ENCODE measurements at regions not wholly inside any gene's neighbourhood (a gene's known extent, or its start where the extent isn't known, plus 50 kb on each side); places are given as distances from the start of the nearest gene placed in this dataset.

- no peaks in the 10 kb centered on the region for H3K27me3 Mint-ChIP-seq (ENCODE audit: low read depth, unreplicated experiment)
- no peak for TF ChIP-seq CTCF (IDR thresholded peaks at IDR 0.05; ENCODE audit: insufficient read depth, low read depth, low read length)
- TF ChIP-seq EZH2 (IDR thresholded peaks at IDR 0.05; ENCODE audit: insufficient read depth, low read length), result no peak
- no peak overlapping the region for H3K27ac Mint-ChIP-seq (ENCODE audit: unreplicated experiment)
- peaks cover 2% of the 10 kb centered on the region for H3K4me1 Mint-ChIP-seq (ENCODE audit: low read depth, unreplicated experiment)
- Histone ChIP-seq H3K27me3 (ENCODE audit: insufficient read depth, low read length) (no peaks in the 10 kb centered on the region), H3K4me2 (ENCODE audit: low read length) (no peak overlapping the region), H3K9me3 (ENCODE audit: insufficient read depth, low read depth, low read length) (no peaks in the 10 kb centered on the region), H4K20me1 (ENCODE audit: insufficient read depth, low read length) (no peaks in the 10 kb centered on the region), H3K27ac (ENCODE audit: low read depth, low read length) (no peak overlapping the region), H3K4me1 (ENCODE audit: insufficient read depth, low read length) (peaks cover 10% of the 10 kb centered on the region), H3K4me3 (ENCODE audit: insufficient read depth, low read depth, low read length) (no peak overlapping the region), H3K9ac (ENCODE audit: low read length) (no peak overlapping the region), H3K36me3 (ENCODE audit: insufficient read depth, low read length) (no peaks in the 10 kb centered on the region), H2AFZ (ENCODE audit: low read depth, low read length) (no peak overlapping the region), H3K79me2 (ENCODE audit: insufficient read depth, low read length) (no peaks in the 10 kb centered on the region)
- FAIRE-seq (no peak), DNase-seq (ENCODE audit: low read depth) (no peak)
- no peaks in the 10 kb centered on the region for H3K36me3 Mint-ChIP-seq (ENCODE audit: low read depth, unreplicated experiment)
- no peak overlapping the region for H3K4me3 Mint-ChIP-seq (ENCODE audit: unreplicated experiment)
- peaks cover 1% of the 10 kb centered on the region for H3K9me3 Mint-ChIP-seq (ENCODE audit: unreplicated experiment)
Measured at GRCh38 chr1:199399996-199400724, 627.4 kb upstream of the NR5A2 start.

- TF ChIP-seq EZH2 (IDR thresholded peaks at IDR 0.05; ENCODE audit: insufficient read depth, low read length), result no peak
- no peak for TF ChIP-seq CTCF (IDR thresholded peaks at IDR 0.05; ENCODE audit: insufficient read depth, low read depth, low read length)
- H3K4me1 Mint-ChIP-seq (ENCODE audit: low read depth, unreplicated experiment), result peaks cover 2% of the 10 kb centered on the region
- H3K36me3 Mint-ChIP-seq (ENCODE audit: low read depth, unreplicated experiment), result no peaks in the 10 kb centered on the region
- no peak overlapping the region for H3K4me3 Mint-ChIP-seq (ENCODE audit: unreplicated experiment)
- Histone ChIP-seq H3K79me2 (ENCODE audit: insufficient read depth, low read length) (no peaks in the 10 kb centered on the region), H3K9me3 (ENCODE audit: insufficient read depth, low read depth, low read length) (no peaks in the 10 kb centered on the region), H3K27ac (ENCODE audit: low read depth, low read length) (peak overlapping the region; percentile 52), H3K9ac (ENCODE audit: low read length) (no peak overlapping the region), H3K4me2 (ENCODE audit: low read length) (peak overlapping the region; percentile 27), H2AFZ (ENCODE audit: low read depth, low read length) (no peak overlapping the region), H3K4me3 (ENCODE audit: insufficient read depth, low read depth, low read length) (no peak overlapping the region), H3K27me3 (ENCODE audit: insufficient read depth, low read length) (no peaks in the 10 kb centered on the region), H3K36me3 (ENCODE audit: insufficient read depth, low read length) (no peaks in the 10 kb centered on the region), H4K20me1 (ENCODE audit: insufficient read depth, low read length) (no peaks in the 10 kb centered on the region), H3K4me1 (ENCODE audit: insufficient read depth, low read length) (peaks cover 10% of the 10 kb centered on the region)
- H3K27ac Mint-ChIP-seq (ENCODE audit: unreplicated experiment), result no peak overlapping the region
- FAIRE-seq (no peak), DNase-seq (ENCODE audit: low read depth) (peak; percentile 98)
- peaks cover 1% of the 10 kb centered on the region for H3K9me3 Mint-ChIP-seq (ENCODE audit: unreplicated experiment)
- H3K27me3 Mint-ChIP-seq (ENCODE audit: low read depth, unreplicated experiment), result no peaks in the 10 kb centered on the region
Measured at GRCh38 chr1:199403531-199404116, 623.9 kb upstream of the NR5A2 start.

GRCh38 chr1:199404191-199404590 lies 623.3 kb upstream of the NR5A2 start:
- H3K27ac Mint-ChIP-seq (ENCODE audit: unreplicated experiment), result no peak overlapping the region
- H3K36me3 ChIP-seq (ENCODE audit: insufficient read depth, low read length), result no peaks in the 10 kb centered on the region
- no peaks in the 10 kb centered on the region for H3K27me3 ChIP-seq (ENCODE audit: insufficient read depth, low read length)
- H3K4me1 ChIP-seq (ENCODE audit: insufficient read depth, low read length), result peaks cover 10% of the 10 kb centered on the region
- H3K27me3 Mint-ChIP-seq (ENCODE audit: low read depth, unreplicated experiment), result no peaks in the 10 kb centered on the region
- TF ChIP-seq CTCF (IDR thresholded peaks at IDR 0.05; ENCODE audit: insufficient read depth, low read depth, low read length), result no peak
- H3K27ac ChIP-seq (ENCODE audit: low read depth, low read length), result peak overlapping the region; percentile 52
- FAIRE-seq (no peak), DNase-seq (ENCODE audit: low read depth) (peak; percentile 49)
- no peaks in the 10 kb centered on the region for H3K9me3 ChIP-seq (ENCODE audit: insufficient read depth, low read depth, low read length)
- H2AFZ ChIP-seq (ENCODE audit: low read depth, low read length), result no peak overlapping the region
- peaks cover 1% of the 10 kb centered on the region for H3K9me3 Mint-ChIP-seq (ENCODE audit: unreplicated experiment)
- H3K4me3 Mint-ChIP-seq (ENCODE audit: unreplicated experiment), result no peak overlapping the region
- no peaks in the 10 kb centered on the region for H3K79me2 ChIP-seq (ENCODE audit: insufficient read depth, low read length)
- H3K4me3 ChIP-seq (ENCODE audit: insufficient read depth, low read depth, low read length), result no peak overlapping the region
- H3K9ac ChIP-seq (ENCODE audit: low read length), result no peak overlapping the region
- H3K36me3 Mint-ChIP-seq (ENCODE audit: low read depth, unreplicated experiment), result no peaks in the 10 kb centered on the region
- H3K4me1 Mint-ChIP-seq (ENCODE audit: low read depth, unreplicated experiment), result peaks cover 2% of the 10 kb centered on the region
- no peaks in the 10 kb centered on the region for H4K20me1 ChIP-seq (ENCODE audit: insufficient read depth, low read length)
- H3K4me2 ChIP-seq (ENCODE audit: low read length), result no peak overlapping the region

Data from astrocyte (in vitro differentiated cells and primary cell).